Activated CD4-positive, alpha-beta T cell treated with anti-CD3 and anti-CD28 coated beads for 36 hours (primary cell): ENCODE measurements at regions not wholly inside any gene's neighbourhood (a gene's known extent, or its start where the extent isn't known, plus 50 kb on each side); places are given as distances from the start of the nearest gene placed in this dataset.

Experiments used
- ATAC-seq: fragments of 200-7000 bp; cut with Tn5 transposase; one replicate; pipeline ENCODE4 v1.10.0; 2021; ENCODE audit warnings: mild to moderate bottlenecking, moderate library complexity
- CTCF ChIA-PET: fragments of 350-600 bp; sonication (Branson Sonifier 250); formaldehyde crosslinking; loops from one replicate; lab custom pipeline; 2021; ENCODE audit warnings: antibody characterized with exemption; lab: Charles Lee
- POLR2A ChIA-PET: fragments of 350-600 bp; sonication (Branson Sonifier 250); formaldehyde crosslinking; loops from one replicate; lab custom pipeline; 2021; ENCODE audit warnings: antibody characterized with exemption, inconsistent platforms; lab: Charles Lee
- DNase-seq: peaks from one replicate; pipeline ENCODE4 v3.0.0-alpha.2; 2020
- H3K27ac Mint-ChIP-seq: one replicate; pipeline ENCODE4 v1.8.0; 2021; ENCODE audit warnings: mixed read lengths
- H3K27me3 Mint-ChIP-seq: one replicate; pipeline ENCODE4 v1.8.0; 2021; ENCODE audit warnings: mixed read lengths
- H3K36me3 Mint-ChIP-seq: one replicate; pipeline ENCODE4 v1.8.0; 2021; ENCODE audit warnings: low read depth, mixed read lengths
- H3K4me1 Mint-ChIP-seq: one replicate; pipeline ENCODE4 v1.8.0; 2021; ENCODE audit warnings: mixed read lengths
- H3K4me3 Mint-ChIP-seq: one replicate; pipeline ENCODE4 v1.8.0; 2021; ENCODE audit warnings: mild to moderate bottlenecking, moderate library complexity, mixed read lengths
- H3K9me3 Mint-ChIP-seq: one replicate; pipeline ENCODE4 v1.8.0; 2021; ENCODE audit warnings: low read depth, mixed read lengths
- intact Hi-C, 2 experiments: fragments of 100-400 bp; cut with DNase I in 1 of 2; cut with micrococcal nuclease in 1 of 2; formaldehyde crosslinking; loops; one replicate each; pipeline versions ENCODE4 v1.14.2 to v1.15.1; 2022 to 2024; cut with DNase I, micrococcal nuclease

- H3K27me3 Mint-ChIP-seq: no peaks in the 10 kb centered on the region
- no peak overlapping the region for H3K4me3 Mint-ChIP-seq
- H3K9me3 Mint-ChIP-seq: no peaks in the 10 kb centered on the region
- intact Hi-C loops: no loop called here
- no peaks in the 10 kb centered on the region for H3K4me1 Mint-ChIP-seq
- H3K36me3 Mint-ChIP-seq: no peaks in the 10 kb centered on the region
- CTCF ChIA-PET: no interaction called here
- POLR2A ChIA-PET: no interaction called here
- ATAC-seq: no peak
- no peak overlapping the region for H3K27ac Mint-ChIP-seq
- DNase-seq: no peak
These were observed 111.5 kb upstream of the RPS6KA2 start for GRCh38 chr6:166738386-166739116.

- ChIA-PET POLR2A (no interaction called here), CTCF (interaction anchor here (0.5 kb wide), 1 partner anchor 54 kb away, joined by 3 read pairs; no protein-coding TSS in a partner anchor)
- Mint-ChIP-seq H3K9me3 (no peaks in the 10 kb centered on the region), H3K27ac (no peak overlapping the region), H3K36me3 (no peaks in the 10 kb centered on the region), H3K27me3 (no peaks in the 10 kb centered on the region), H3K4me1 (no peaks in the 10 kb centered on the region), H3K4me3 (no peak overlapping the region)
- intact Hi-C loops: no loop called here
- DNase-seq: no peak
- peak; percentile 19 for ATAC-seq
These were observed 110.2 kb upstream of the RPS6KA2 start for GRCh38 chr6:166737261-166737660.

GRCh38 chr6:166736634-166737033 is 109.6 kb upstream of the RPS6KA2 start:
- ATAC-seq: no peak
- ChIA-PET POLR2A (no interaction called here), CTCF (interaction anchor here (0.5 to 0.6 kb wide), 2 partner anchors 53 to 54 kb away, joined by 3 read pairs; no protein-coding TSS in a partner anchor)
- no peaks in the 10 kb centered on the region for H3K4me1 Mint-ChIP-seq
- intact Hi-C loops: no loop called here
- H3K9me3 Mint-ChIP-seq: no peaks in the 10 kb centered on the region
- no peaks in the 10 kb centered on the region for H3K36me3 Mint-ChIP-seq
- no peak for DNase-seq
- H3K4me3 Mint-ChIP-seq: no peak overlapping the region
- no peak overlapping the region for H3K27ac Mint-ChIP-seq
- H3K27me3 Mint-ChIP-seq: no peaks in the 10 kb centered on the region

- no peak overlapping the region for H3K4me3 Mint-ChIP-seq
- H3K9me3 Mint-ChIP-seq: no peaks in the 10 kb centered on the region
- no peak for DNase-seq
- CTCF ChIA-PET: no interaction called here
- H3K36me3 Mint-ChIP-seq: no peaks in the 10 kb centered on the region
- intact Hi-C loops: no loop called here
- peaks cover 10% of the 10 kb centered on the region for H3K4me1 Mint-ChIP-seq
- no peaks in the 10 kb centered on the region for H3K27me3 Mint-ChIP-seq
- ATAC-seq: no peak
- no peak overlapping the region for H3K27ac Mint-ChIP-seq
- POLR2A ChIA-PET: no interaction called here
These were observed 106.8 kb upstream of the RPS6KA2 start for GRCh38 chr6:166733900-166734299.

- POLR2A ChIA-PET: no interaction called here
- peak; percentile 42 for ATAC-seq
- intact Hi-C loops: no loop called here
- CTCF ChIA-PET: interaction anchor here (0.6 kb wide), 1 partner anchor 230 kb away, joined by 3 read pairs; no protein-coding TSS in a partner anchor
- Mint-ChIP-seq H3K36me3 (no peaks in the 10 kb centered on the region), H3K4me3 (no peak overlapping the region), H3K27me3 (no peaks in the 10 kb centered on the region), H3K27ac (no peak overlapping the region), H3K4me1 (peaks cover 10% of the 10 kb centered on the region), H3K9me3 (no peaks in the 10 kb centered on the region)
- no peak for DNase-seq
These were observed 102.6 kb upstream of the RPS6KA2 start for GRCh38 chr6:166729658-166730057.

GRCh38 chr6:166728884-166729530 is 102.0 kb upstream of the RPS6KA2 start:
- ATAC-seq (peak; percentile 33), DNase-seq (no peak)
- CTCF ChIA-PET: interaction anchor here (0.6 kb wide), 1 partner anchor 160 kb away, joined by 4 read pairs; no protein-coding TSS in a partner anchor
- intact Hi-C loops: no loop called here
- Mint-ChIP-seq H3K4me1 (peaks cover 10% of the 10 kb centered on the region), H3K27ac (no peak overlapping the region), H3K36me3 (no peaks in the 10 kb centered on the region), H3K9me3 (no peaks in the 10 kb centered on the region), H3K4me3 (no peak overlapping the region), H3K27me3 (no peaks in the 10 kb centered on the region)
- POLR2A ChIA-PET: no interaction called here

GRCh38 chr6:166726201-166726600 is 99.2 kb upstream of the RPS6KA2 start:
- no peaks in the 10 kb centered on the region for H3K9me3 Mint-ChIP-seq

GRCh38 chr6:166725571-166725970 is 98.5 kb upstream of the RPS6KA2 start:
- H3K4me1 Mint-ChIP-seq: peaks cover 10% of the 10 kb centered on the region
- intact Hi-C loops: no loop called here
- ATAC-seq: no peak
- no peak overlapping the region for H3K27ac Mint-ChIP-seq
- no peaks in the 10 kb centered on the region for H3K27me3 Mint-ChIP-seq
- POLR2A ChIA-PET: no interaction called here
- CTCF ChIA-PET: interaction anchor here (0.7 kb wide), 1 partner anchor 123 kb away, joined by 3 read pairs; no protein-coding TSS in a partner anchor
- no peaks in the 10 kb centered on the region for H3K9me3 Mint-ChIP-seq
- DNase-seq: no peak
- no peak overlapping the region for H3K4me3 Mint-ChIP-seq
- no peaks in the 10 kb centered on the region for H3K36me3 Mint-ChIP-seq

More at GRCh38 chr6:166726201-166726600, 99.2 kb upstream of the RPS6KA2 start:
- Mint-ChIP-seq H3K27me3 (no peaks in the 10 kb centered on the region), H3K36me3 (no peaks in the 10 kb centered on the region), H3K4me1 (peaks cover 10% of the 10 kb centered on the region), H3K27ac (no peak overlapping the region), H3K4me3 (no peak overlapping the region)
- ChIA-PET CTCF (no interaction called here), POLR2A (no interaction called here)
- intact Hi-C loops: no loop called here
- DNase-seq (no peak), ATAC-seq (no peak)

- POLR2A ChIA-PET: no interaction called here
These were observed 97.5 kb upstream of the RPS6KA2 start for GRCh38 chr6:166724576-166724975.

GRCh38 chr6:166722785-166723184 is 95.7 kb upstream of the RPS6KA2 start:
- Mint-ChIP-seq H3K27ac (no peak overlapping the region), H3K27me3 (no peaks in the 10 kb centered on the region), H3K4me3 (no peak overlapping the region), H3K4me1 (no peaks in the 10 kb centered on the region), H3K36me3 (no peaks in the 10 kb centered on the region), H3K9me3 (no peaks in the 10 kb centered on the region)
- DNase-seq (no peak), ATAC-seq (no peak)
- intact Hi-C loops: no loop called here
- POLR2A ChIA-PET: no interaction called here
- CTCF ChIA-PET: interaction anchor here (0.8 kb wide), 1 partner anchor 325 kb away, joined by 3 read pairs; no protein-coding TSS in a partner anchor

More at GRCh38 chr6:166724576-166724975, 97.5 kb upstream of the RPS6KA2 start:
- Mint-ChIP-seq H3K9me3 (no peaks in the 10 kb centered on the region), H3K4me3 (no peak overlapping the region), H3K4me1 (peaks cover 4% of the 10 kb centered on the region), H3K27ac (no peak overlapping the region), H3K27me3 (no peaks in the 10 kb centered on the region), H3K36me3 (no peaks in the 10 kb centered on the region)
- CTCF ChIA-PET: no interaction called here
- intact Hi-C loops: no loop called here
- no peak for ATAC-seq
- no peak for DNase-seq

GRCh38 chr6:166721576-166721975 is 94.5 kb upstream of the RPS6KA2 start:
- DNase-seq (no peak), ATAC-seq (no peak)
- CTCF ChIA-PET: no interaction called here
- H3K27me3 Mint-ChIP-seq: no peaks in the 10 kb centered on the region
- no peak overlapping the region for H3K27ac Mint-ChIP-seq
- H3K9me3 Mint-ChIP-seq: no peaks in the 10 kb centered on the region
- H3K4me1 Mint-ChIP-seq: no peaks in the 10 kb centered on the region
- POLR2A ChIA-PET: no interaction called here
- H3K4me3 Mint-ChIP-seq: no peak overlapping the region
- no peaks in the 10 kb centered on the region for H3K36me3 Mint-ChIP-seq
- intact Hi-C loops: no loop called here

- H3K4me1 Mint-ChIP-seq: no peaks in the 10 kb centered on the region
- no peaks in the 10 kb centered on the region for H3K36me3 Mint-ChIP-seq
- no peak overlapping the region for H3K27ac Mint-ChIP-seq
- no peaks in the 10 kb centered on the region for H3K27me3 Mint-ChIP-seq
- ChIA-PET CTCF (no interaction called here), POLR2A (no interaction called here)
- intact Hi-C loops: no loop called here
- no peaks in the 10 kb centered on the region for H3K9me3 Mint-ChIP-seq
- DNase-seq (no peak), ATAC-seq (no peak)
- H3K4me3 Mint-ChIP-seq: no peak overlapping the region
These were observed 93.8 kb upstream of the RPS6KA2 start for GRCh38 chr6:166720856-166721255.
